Endodermal cell (in vitro differentiated cells): ENCODE measurements at regions not wholly inside any gene's neighbourhood (a gene's known extent, or its start where the extent isn't known, plus 50 kb on each side); places are given as distances from the start of the nearest gene placed in this dataset.

Experiments
- DNase-seq: peaks from one replicate; pipeline ENCODE4 v3.0.0-alpha.2; 2017
- H3K27ac ChIP-seq: 2 replicates; pipeline ENCODE4 v1.5.1; 2013; ENCODE audit warnings: mild to moderate bottlenecking, low read depth, low read length, moderate library complexity
- H3K27me3 ChIP-seq: 2 replicates; pipeline ENCODE4 v1.6.1; 2013; ENCODE audit warnings: mild to moderate bottlenecking, low read length, moderate library complexity; ENCODE audit not compliant: insufficient read depth, control insufficient read depth, poor library complexity, severe bottlenecking
- H3K36me3 ChIP-seq: 2 replicates; pipeline ENCODE4 v1.7.0; 2013; ENCODE audit warnings: mild to moderate bottlenecking, low read length, moderate library complexity; ENCODE audit not compliant: control insufficient read depth, insufficient read depth
- H3K4me1 ChIP-seq: one replicate; pipeline ENCODE4 v1.7.0; 2013; ENCODE audit warnings: low read length; ENCODE audit not compliant: control insufficient read depth, insufficient read depth
- H3K4me3 ChIP-seq: 2 replicates; pipeline ENCODE4 v1.5.1; 2013; ENCODE audit warnings: mild to moderate bottlenecking, low read length, moderate library complexity
- H3K9ac ChIP-seq: 2 replicates; pipeline ENCODE4 v1.6.1; 2013; ENCODE audit warnings: mild to moderate bottlenecking, low read length, moderate library complexity; ENCODE audit not compliant: poor library complexity, severe bottlenecking; ENCODE audit errors: extremely low read depth
- H3K9me3 ChIP-seq: 2 replicates; pipeline ENCODE4 v1.6.1; 2013; ENCODE audit warnings: mild to moderate bottlenecking, low read length, moderate library complexity; ENCODE audit not compliant: control insufficient read depth
- H3K27ac Mint-ChIP-seq: 2 replicates; pipeline ENCODE4 v1.8.0; 2020; ENCODE audit warnings: mixed read lengths
- H3K27me3 Mint-ChIP-seq: 2 replicates; pipeline ENCODE4 v1.8.0; 2021; ENCODE audit warnings: mild to moderate bottlenecking, mixed read lengths; ENCODE audit not compliant: insufficient read depth
- H3K36me3 Mint-ChIP-seq: 2 replicates; pipeline ENCODE4 v1.8.0; 2020; ENCODE audit warnings: low read depth, mixed read lengths
- H3K4me1 Mint-ChIP-seq: 2 replicates; pipeline ENCODE4 v1.8.0; 2020; ENCODE audit warnings: mixed read lengths
- H3K4me3 Mint-ChIP-seq: 2 replicates; pipeline ENCODE4 v1.8.0; 2020; ENCODE audit warnings: mild to moderate bottlenecking, moderate library complexity, mixed read lengths
- H3K9me3 Mint-ChIP-seq: 2 replicates; pipeline ENCODE4 v1.8.0; 2020; ENCODE audit warnings: mild to moderate bottlenecking, mixed read lengths
- CTCF ChIP-seq: fragments of 200-600 bp; sonication (generic); conservative IDR thresholded peaks from 2 replicates; pipeline ENCODE4 v1.5.0; 2021; ENCODE audit warnings: antibody characterized with exemption, mild to moderate bottlenecking
- WGBS, 2 experiments: methylation state at CpG; one replicate each; pipeline versions ENCODE4 v1.1.5 to v1.1.7; 2013; ENCODE audit warnings: missing lambda C conversion rate in 2 of 2, mixed read lengths in 1 of 2; ENCODE audit not compliant: insufficient coverage in 1 of 2, insufficient read length in 1 of 2; 5-methylcytosine and 5-hydroxymethylcytosine counted together

- no peak for DNase-seq
- Histone ChIP-seq H3K9ac (no peak overlapping the region), H3K27ac (no peak overlapping the region), H3K4me3 (no peak overlapping the region), H3K27me3 (no peaks in the 10 kb centered on the region), H3K36me3 (no peaks in the 10 kb centered on the region), H3K9me3 (peaks cover 5% of the 10 kb centered on the region), H3K4me1 (no peaks in the 10 kb centered on the region)
- H3K27ac Mint-ChIP-seq = no peak overlapping the region
- H3K27me3 Mint-ChIP-seq = no peaks in the 10 kb centered on the region
- 94 to 96% methylated on average over 5 to 6 of the region's 6 CpGs for WGBS, 2 experiments
- no peak overlapping the region for H3K4me3 Mint-ChIP-seq
- no peaks in the 10 kb centered on the region for H3K4me1 Mint-ChIP-seq
- peaks cover 12% of the 10 kb centered on the region for H3K9me3 Mint-ChIP-seq
- TF ChIP-seq CTCF = no peak
- no peaks in the 10 kb centered on the region for H3K36me3 Mint-ChIP-seq
These were observed 282.8 kb downstream of the ARHGAP12 start for GRCh38 chr10:31645786-31646185.

GRCh38 chr10:31644931-31645633 lies 283.5 kb downstream of the ARHGAP12 start:
- Mint-ChIP-seq H3K27ac (no peak overlapping the region), H3K9me3 (peaks cover 15% of the 10 kb centered on the region), H3K4me3 (no peak overlapping the region), H3K4me1 (no peaks in the 10 kb centered on the region), H3K36me3 (no peaks in the 10 kb centered on the region), H3K27me3 (no peaks in the 10 kb centered on the region)
- H3K9ac ChIP-seq = no peak overlapping the region
- peaks cover 5% of the 10 kb centered on the region for H3K9me3 ChIP-seq
- H3K27ac ChIP-seq = no peak overlapping the region
- TF ChIP-seq CTCF = no peak
- 90 to 97% methylated on average over 3 to 4 of the region's 4 CpGs for WGBS, 2 experiments
- no peak overlapping the region for H3K4me3 ChIP-seq
- no peaks in the 10 kb centered on the region for H3K36me3 ChIP-seq
- no peaks in the 10 kb centered on the region for H3K27me3 ChIP-seq
- DNase-seq = no peak
- H3K4me1 ChIP-seq = no peaks in the 10 kb centered on the region

- peaks cover 33% of the 10 kb centered on the region for H3K9me3 Mint-ChIP-seq
- WGBS, 2 experiments = 93% methylated on average over 1 of the region's 1 CpG
These were observed 286.4 kb downstream of the ARHGAP12 start for GRCh38 chr10:31642281-31642680.

More at GRCh38 chr10:31642281-31642680, 286.4 kb downstream of the ARHGAP12 start:
- Mint-ChIP-seq H3K4me3 (no peak overlapping the region), H3K36me3 (peaks cover 4% of the 10 kb centered on the region), H3K4me1 (peaks cover 4% of the 10 kb centered on the region), H3K27ac (no peak overlapping the region), H3K27me3 (no peaks in the 10 kb centered on the region)
- no peak for TF ChIP-seq CTCF
- no peaks in the 10 kb centered on the region for H3K4me1 ChIP-seq
- DNase-seq = no peak
- H3K36me3 ChIP-seq = no peaks in the 10 kb centered on the region
- no peaks in the 10 kb centered on the region for H3K27me3 ChIP-seq
- no peak overlapping the region for H3K4me3 ChIP-seq
- H3K9me3 ChIP-seq = peaks cover 5% of the 10 kb centered on the region
- H3K27ac ChIP-seq = no peak overlapping the region
- H3K9ac ChIP-seq = no peak overlapping the region
